Suprapubic skin (tissue), 4 donors: ENCODE measurements at regions not wholly inside any gene's neighbourhood (a gene's known extent, or its start where the extent isn't known, plus 50 kb on each side); places are given as distances from the start of the nearest gene placed in this dataset.

Source experiments
- DNase-seq, 2 donors: peaks; one replicate each; pipeline ENCODE4 v3.0.0-alpha.2; 2019; ENCODE audit warnings: low spot score in 2 of 2
- H3K27ac ChIP-seq: fragments of 200-600 bp; sonication (generic); one replicate; pipeline ENCODE4 v1.5.1; 2019
- H3K27me3 ChIP-seq: fragments of 200-600 bp; sonication (generic); one replicate; pipeline ENCODE4 v1.5.1; 2019
- H3K36me3 ChIP-seq: fragments of 200-600 bp; sonication (generic); one replicate; pipeline ENCODE4 v1.5.1; 2019
- H3K4me1 ChIP-seq: fragments of 200-600 bp; sonication (generic); one replicate; pipeline ENCODE4 v1.5.1; 2019
- H3K4me3 ChIP-seq: fragments of 200-600 bp; sonication (generic); one replicate; pipeline ENCODE4 v1.5.1; 2019; ENCODE audit warnings: mild to moderate bottlenecking
- H3K9me3 ChIP-seq: fragments of 200-600 bp; sonication (generic); one replicate; pipeline ENCODE4 v1.5.1; 2019
- EP300 ChIP-seq: sonication (generic); formaldehyde crosslinking; IDR thresholded peaks from one replicate; pipeline ENCODE4 v1.6.1; 2017; ENCODE audit warnings: antibody characterized with exemption
- POLR2A ChIP-seq, 2 donors: fragments of 450-650 bp; IDR thresholded peaks; one replicate each; pipeline ENCODE4 v1.6.1; 2017; ENCODE audit warnings: antibody characterized with exemption in 2 of 2, mild to moderate bottlenecking in 2 of 2, moderate library complexity in 2 of 2
- POLR2AphosphoS5 ChIP-seq, 3 donors: sonication (generic); formaldehyde crosslinking; IDR thresholded peaks; one replicate each; pipeline ENCODE4 v1.6.1; 2017; ENCODE audit warnings: antibody characterized with exemption in 3 of 3
- WGBS: methylation state at CpG from one replicate; pipeline ENCODE4 v1.1.5; 2018; 5-methylcytosine and 5-hydroxymethylcytosine counted together
- TF ChIP-seq, protein P1 (sequence below), 2 donors: fragments of 200-600 bp in 1 of 2; fragments of 450-650 bp in 1 of 2; sonication (generic) in 1 of 2; IDR thresholded peaks; one replicate each; pipeline ENCODE4 v1.5.1; 2016 to 2019; ENCODE audit warnings: antibody characterized with exemption in 2 of 2, mild to moderate bottlenecking in 1 of 2, moderate library complexity in 1 of 2

DNA sequence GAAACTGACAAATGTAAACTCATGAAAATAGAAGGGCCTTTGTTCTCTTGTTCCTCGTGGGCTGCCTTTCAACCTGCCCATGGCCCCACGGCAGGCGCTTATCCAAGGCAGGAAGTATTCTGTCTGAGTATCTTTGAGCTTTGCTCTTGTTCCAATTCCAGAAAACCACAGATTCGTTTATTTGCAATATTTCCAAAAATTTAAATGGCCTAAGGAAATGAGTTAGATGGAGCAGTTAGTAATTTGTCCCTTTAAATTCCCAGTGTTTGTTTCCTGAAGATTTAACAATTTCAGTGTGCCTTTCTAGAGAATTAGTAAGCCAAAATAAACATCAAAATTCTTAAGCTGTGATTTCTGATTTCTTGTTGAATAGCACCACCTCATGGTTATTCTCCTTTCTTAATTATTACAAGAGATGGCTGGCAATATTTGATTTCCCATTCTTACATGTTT lies 299.4 kb upstream of the RASA1 start:
- H3K4me3 ChIP-seq: no peak overlapping the region

DNA sequence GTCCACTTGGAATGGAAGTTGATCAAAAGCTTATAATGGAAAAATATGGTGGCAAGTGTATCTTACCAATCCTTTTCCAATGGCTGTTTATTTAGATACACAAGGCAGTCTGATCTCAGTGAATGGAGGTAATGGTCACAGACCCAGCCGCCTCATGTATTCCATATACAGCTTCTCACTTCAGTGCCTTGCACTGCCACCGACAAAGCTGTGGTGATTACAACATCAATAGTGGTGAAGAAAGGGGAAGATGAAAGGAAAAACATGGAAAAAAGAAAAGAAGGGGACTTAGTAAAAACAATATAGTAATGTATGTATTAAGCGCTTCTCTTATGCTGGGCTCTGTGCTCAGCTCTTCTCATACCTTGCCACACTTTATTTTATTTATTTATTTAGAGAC lies 297.3 kb upstream of the RASA1 start:
- Histone ChIP-seq H3K4me1 (peaks cover 2% of the 10 kb centered on the region), H3K27me3 (no peaks in the 10 kb centered on the region), H3K27ac (no peak overlapping the region), H3K36me3 (no peaks in the 10 kb centered on the region), H3K9me3 (no peaks in the 10 kb centered on the region), H3K4me3 (no peak overlapping the region)
- TF ChIP-seq POLR2AphosphoS5 (IDR thresholded peaks at IDR 0.05): no peak
- TF ChIP-seq EP300: no peak
- TF ChIP-seq, protein P1, sequence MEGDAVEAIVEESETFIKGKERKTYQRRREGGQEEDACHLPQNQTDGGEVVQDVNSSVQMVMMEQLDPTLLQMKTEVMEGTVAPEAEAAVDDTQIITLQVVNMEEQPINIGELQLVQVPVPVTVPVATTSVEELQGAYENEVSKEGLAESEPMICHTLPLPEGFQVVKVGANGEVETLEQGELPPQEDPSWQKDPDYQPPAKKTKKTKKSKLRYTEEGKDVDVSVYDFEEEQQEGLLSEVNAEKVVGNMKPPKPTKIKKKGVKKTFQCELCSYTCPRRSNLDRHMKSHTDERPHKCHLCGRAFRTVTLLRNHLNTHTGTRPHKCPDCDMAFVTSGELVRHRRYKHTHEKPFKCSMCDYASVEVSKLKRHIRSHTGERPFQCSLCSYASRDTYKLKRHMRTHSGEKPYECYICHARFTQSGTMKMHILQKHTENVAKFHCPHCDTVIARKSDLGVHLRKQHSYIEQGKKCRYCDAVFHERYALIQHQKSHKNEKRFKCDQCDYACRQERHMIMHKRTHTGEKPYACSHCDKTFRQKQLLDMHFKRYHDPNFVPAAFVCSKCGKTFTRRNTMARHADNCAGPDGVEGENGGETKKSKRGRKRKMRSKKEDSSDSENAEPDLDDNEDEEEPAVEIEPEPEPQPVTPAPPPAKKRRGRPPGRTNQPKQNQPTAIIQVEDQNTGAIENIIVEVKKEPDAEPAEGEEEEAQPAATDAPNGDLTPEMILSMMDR (IDR thresholded peaks at IDR 0.05): no peak
- no peak for TF ChIP-seq POLR2A (IDR thresholded peaks at IDR 0.05)
- no peak for DNase-seq
- WGBS: 87% methylated on average over 3 of the region's 3 CpGs

More for the DNA sequence above, 299.4 kb upstream of the RASA1 start:
- TF ChIP-seq, protein P1 (IDR thresholded peaks at IDR 0.05): no peak
- TF ChIP-seq EP300 (no peak), POLR2A (IDR thresholded peaks at IDR 0.05) (no peak), POLR2AphosphoS5 (IDR thresholded peaks at IDR 0.05) (no peak)
- Histone ChIP-seq H3K27ac (no peak overlapping the region), H3K27me3 (no peaks in the 10 kb centered on the region), H3K4me1 (peaks cover 2% of the 10 kb centered on the region), H3K36me3 (no peaks in the 10 kb centered on the region), H3K9me3 (no peaks in the 10 kb centered on the region)
- 11% methylated on average over 4 of the region's 4 CpGs for WGBS
- DNase-seq: no peak

DNA sequence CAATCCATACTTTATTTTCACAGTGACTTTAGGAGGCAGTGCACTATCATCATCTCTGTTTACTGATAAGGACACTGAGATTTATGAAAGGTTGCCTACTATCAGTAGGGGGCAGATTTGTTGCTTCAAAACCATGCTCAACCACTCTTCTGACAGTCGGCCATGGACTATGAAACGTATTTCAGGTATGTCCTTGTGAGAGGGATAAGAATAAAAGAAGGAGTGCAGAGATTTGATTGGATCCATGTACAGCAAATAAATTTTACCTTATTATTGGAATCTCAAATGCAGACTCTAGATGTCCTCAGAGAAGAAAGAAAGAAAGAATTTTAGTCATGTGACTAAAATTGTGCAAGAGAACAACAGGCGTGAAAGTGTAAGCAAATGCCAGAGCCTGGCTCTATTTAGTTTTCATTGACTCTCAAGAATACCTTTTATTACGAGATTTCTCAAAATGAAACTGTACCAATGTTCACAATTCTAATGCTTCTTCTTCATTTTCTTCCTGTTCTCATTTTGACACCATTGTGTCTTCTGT lies 296.6 kb upstream of the RASA1 start:
- no peaks in the 10 kb centered on the region for H3K27me3 ChIP-seq
- 20% methylated on average over 4 of the region's 4 CpGs for WGBS
- no peak for DNase-seq
- TF ChIP-seq EP300 (no peak), POLR2A (IDR thresholded peaks at IDR 0.05) (no peak), POLR2AphosphoS5 (IDR thresholded peaks at IDR 0.05) (no peak)
- TF ChIP-seq, protein P1 (IDR thresholded peaks at IDR 0.05): no peak
- no peak overlapping the region for H3K27ac ChIP-seq
- peaks cover 2% of the 10 kb centered on the region for H3K4me1 ChIP-seq
- no peaks in the 10 kb centered on the region for H3K9me3 ChIP-seq
- H3K36me3 ChIP-seq: no peaks in the 10 kb centered on the region
- H3K4me3 ChIP-seq: no peak overlapping the region

DNA sequence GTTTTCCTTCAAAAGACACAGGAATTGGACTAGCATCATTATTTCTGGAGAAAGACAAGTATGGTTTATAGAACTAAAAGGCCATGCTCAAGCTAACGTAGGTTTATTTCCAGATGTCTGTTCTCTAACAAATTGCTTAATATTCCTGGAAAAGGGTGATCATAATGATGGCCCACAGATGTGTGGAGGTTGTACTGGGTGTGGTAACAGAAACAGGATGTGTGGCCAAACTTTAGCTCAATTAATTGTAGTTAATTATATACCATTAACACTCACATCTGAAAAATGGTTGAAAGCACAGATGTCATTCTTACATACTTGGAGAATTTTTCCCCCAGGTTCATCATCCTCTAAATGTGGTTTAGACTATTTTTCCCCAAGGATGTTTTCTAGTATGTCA lies 292.7 kb upstream of the RASA1 start:
- Histone ChIP-seq H3K27me3 (no peaks in the 10 kb centered on the region), H3K36me3 (no peaks in the 10 kb centered on the region), H3K4me3 (no peak overlapping the region), H3K9me3 (no peaks in the 10 kb centered on the region), H3K4me1 (peaks cover 7% of the 10 kb centered on the region), H3K27ac (no peak overlapping the region)
- no peak for DNase-seq
- WGBS: 12% methylated on average over 1 of the region's 1 CpG
- TF ChIP-seq, protein P1 (IDR thresholded peaks at IDR 0.05): no peak
- TF ChIP-seq POLR2A (IDR thresholded peaks at IDR 0.05) (no peak), EP300 (no peak), POLR2AphosphoS5 (IDR thresholded peaks at IDR 0.05) (peak in 1 of 3 donors; percentile 36)

DNA sequence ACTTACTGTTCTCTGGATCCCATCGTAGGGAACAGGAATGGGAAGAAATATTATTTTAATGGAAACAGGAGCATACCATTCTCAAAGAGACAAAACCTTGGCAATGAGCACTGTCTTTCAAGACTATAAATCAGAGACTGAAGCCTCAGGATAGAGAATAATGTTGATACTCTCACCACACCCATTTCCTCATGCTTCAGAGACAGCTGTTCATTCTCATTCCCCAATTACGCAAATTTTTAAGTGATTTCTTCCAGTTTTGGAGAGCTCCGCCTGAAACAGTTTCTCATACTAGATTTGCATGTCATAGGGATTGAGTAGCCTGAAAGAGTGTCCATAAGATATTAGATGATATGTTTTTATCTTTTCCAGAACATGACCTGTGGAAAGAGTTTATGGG lies 290.5 kb upstream of the RASA1 start:
- no peaks in the 10 kb centered on the region for H3K36me3 ChIP-seq
- no peak for DNase-seq
- no peaks in the 10 kb centered on the region for H3K27me3 ChIP-seq
- TF ChIP-seq POLR2A (IDR thresholded peaks at IDR 0.05): no peak
- H3K4me3 ChIP-seq: no peak overlapping the region
- H3K9me3 ChIP-seq: no peaks in the 10 kb centered on the region
- peaks cover 5% of the 10 kb centered on the region for H3K4me1 ChIP-seq
- no peak overlapping the region for H3K27ac ChIP-seq
- WGBS: 31% methylated on average over 3 of the region's 3 CpGs

DNA sequence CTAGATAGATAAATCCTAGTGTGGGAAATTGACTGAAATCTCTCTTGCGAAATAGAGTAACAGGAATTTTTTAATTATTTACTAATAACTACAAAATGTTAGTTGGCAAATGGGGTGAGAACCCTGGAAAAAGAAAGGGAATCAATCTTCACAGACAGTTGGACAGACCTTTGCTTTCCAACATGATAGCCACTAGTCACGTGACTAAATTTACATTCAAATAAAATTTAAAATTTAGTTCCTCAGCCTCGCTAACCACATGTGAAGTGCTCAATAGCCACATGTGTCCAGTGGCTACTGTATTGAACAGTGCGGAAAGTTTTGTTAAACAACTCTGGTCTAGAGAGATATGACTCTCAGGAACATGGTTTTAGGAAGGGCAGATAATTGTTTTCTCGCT lies 289.9 kb upstream of the RASA1 start:
- DNase-seq: no peak
- no peaks in the 10 kb centered on the region for H3K9me3 ChIP-seq
- H3K27me3 ChIP-seq: no peaks in the 10 kb centered on the region
- peaks cover 5% of the 10 kb centered on the region for H3K4me1 ChIP-seq
- no peak overlapping the region for H3K27ac ChIP-seq
- H3K4me3 ChIP-seq: no peak overlapping the region
- TF ChIP-seq POLR2A (IDR thresholded peaks at IDR 0.05) (no peak), POLR2AphosphoS5 (IDR thresholded peaks at IDR 0.05) (no peak), EP300 (no peak)
- TF ChIP-seq, protein P1 (IDR thresholded peaks at IDR 0.05): no peak
- no peaks in the 10 kb centered on the region for H3K36me3 ChIP-seq
- WGBS: 76% methylated on average over 5 of the region's 5 CpGs
